Keratinocyte (primary cell): ENCODE measurements at regions not wholly inside any gene's neighbourhood (a gene's known extent, or its start where the extent isn't known, plus 50 kb on each side); places are given as distances from the start of the nearest gene placed in this dataset.

ENCODE experiments used
- DNase-seq: peaks from one replicate; pipeline ENCODE4 v3.0.0-alpha.2; 2011; ENCODE audit warnings: low read depth, missing footprints, low spot score
- FAIRE-seq: peaks from 2 replicates; lab custom pipeline; 2011; peaks lifted over from hg19 to GRCh38; lab: Jason Lieb, UNC
- H2AFZ ChIP-seq: 2 replicates; pipeline ENCODE4 v1.6.0; 2012; ENCODE audit warnings: low read length, control low read depth, inconsistent platforms; ENCODE audit not compliant: control insufficient read depth
- H3K27ac ChIP-seq: 2 replicates; pipeline ENCODE4 v1.5.1; 2011; ENCODE audit warnings: low read length; ENCODE audit not compliant: control insufficient read depth, insufficient read depth
- H3K27me3 ChIP-seq: 3 replicates; pipeline ENCODE4 v1.6.0; 2011; ENCODE audit warnings: low read length; ENCODE audit not compliant: control insufficient read depth, insufficient read depth; ENCODE audit errors: extremely low read depth
- H3K36me3 ChIP-seq, 2 experiments: 2 replicates in 1 of 2; 3 replicates in 1 of 2; pipeline ENCODE4 v1.5.1; 2011; ENCODE audit warnings: low read length in 2 of 2, mild to moderate bottlenecking in 1 of 2; ENCODE audit not compliant: control insufficient read depth in 2 of 2, insufficient read depth in 2 of 2; ENCODE audit errors: extremely low read depth in 1 of 2
- H3K4me1 ChIP-seq: 3 replicates; pipeline ENCODE4 v1.5.1; 2011; ENCODE audit warnings: low read length; ENCODE audit not compliant: control insufficient read depth, insufficient read depth; ENCODE audit errors: extremely low read depth
- H3K4me2 ChIP-seq: 3 replicates; pipeline ENCODE4 v1.6.0; 2011; ENCODE audit warnings: low read depth, low read length; ENCODE audit not compliant: control insufficient read depth, insufficient read depth; ENCODE audit errors: extremely low read depth
- H3K4me3 ChIP-seq, 3 experiments: fragments of 200-600 bp in 1 of 3; sonication (generic) in 1 of 3; 2 replicates in 2 of 3; 3 replicates in 1 of 3; pipeline ENCODE4 v1.5.1; 2011 to 2016; ENCODE audit warnings: low read length in 3 of 3, mild to moderate bottlenecking in 3 of 3, control low read depth in 2 of 3, inconsistent platforms in 1 of 3, low read depth in 1 of 3, mixed read lengths in 1 of 3, mixed run types in 1 of 3, moderate library complexity in 1 of 3; ENCODE audit not compliant: control insufficient read depth in 2 of 3, insufficient read depth in 2 of 3; ENCODE audit errors: extremely low read depth in 1 of 3
- H3K79me2 ChIP-seq: 2 replicates; pipeline ENCODE4 v1.6.0; 2012; ENCODE audit warnings: low read length; ENCODE audit not compliant: control insufficient read depth, insufficient read depth
- H3K9ac ChIP-seq: 3 replicates; pipeline ENCODE4 v1.6.0; 2011; ENCODE audit warnings: low read length; ENCODE audit not compliant: control insufficient read depth, insufficient read depth; ENCODE audit errors: extremely low read depth
- H3K9me1 ChIP-seq: 3 replicates; pipeline ENCODE4 v1.6.0; 2011; ENCODE audit warnings: low read length; ENCODE audit not compliant: control insufficient read depth, insufficient read depth; ENCODE audit errors: extremely low read depth
- H3K9me3 ChIP-seq: 2 replicates; pipeline ENCODE4 v1.5.1; 2012; ENCODE audit warnings: low read depth, low read length; ENCODE audit not compliant: control insufficient read depth
- H4K20me1 ChIP-seq: 3 replicates; pipeline ENCODE4 v1.6.0; 2011; ENCODE audit warnings: low read length; ENCODE audit not compliant: control insufficient read depth, insufficient read depth; ENCODE audit errors: extremely low read depth
- CTCF ChIP-seq, 3 experiments: IDR thresholded peaks in 1 of 3; conservative IDR thresholded peaks in 1 of 3; optimal IDR thresholded peaks in 1 of 3; 2 replicates in 2 of 3; 3 replicates in 1 of 3; pipeline versions ENCODE3 to v1.5.1; 2011; ENCODE audit warnings: low read length in 3 of 3, mild to moderate bottlenecking in 3 of 3, moderate library complexity in 2 of 3, control low read depth in 1 of 3, inconsistent platforms in 1 of 3; ENCODE audit not compliant: insufficient read depth in 2 of 3; ENCODE audit errors: extremely low read depth in 1 of 3
- EZH2 ChIP-seq: IDR thresholded peaks from one replicate; pipeline ENCODE4 v1.6.1; 2012; ENCODE audit warnings: inconsistent platforms, mild to moderate bottlenecking, low read length, moderate library complexity
- dilution Hi-C: fragments of 300-500 bp; cut with MboI; formaldehyde crosslinking; loops from one replicate; pipeline ENCODE4 v1.7.0; 2020; ENCODE audit warnings: low sequenced_read_pairs; ENCODE audit not compliant: extremely low pct_ligation_motif_present

GRCh38 chr1:68624233-68624632 lies 127.4 kb upstream of the DEPDC1 start:
- DNase-seq (no peak), FAIRE-seq (peak; percentile 48)
- H3K4me2 ChIP-seq, result no peak overlapping the region
- H3K36me3 ChIP-seq, result no peaks in the 10 kb centered on the region
- H3K9me1 ChIP-seq, result no peaks in the 10 kb centered on the region
- no peaks in the 10 kb centered on the region for H4K20me1 ChIP-seq
- H3K27ac ChIP-seq, result no peak overlapping the region
- H3K79me2 ChIP-seq, result no peaks in the 10 kb centered on the region
- peaks cover 8% of the 10 kb centered on the region for H3K9me3 ChIP-seq
- H3K9ac ChIP-seq, result no peak overlapping the region
- TF ChIP-seq CTCF (optimal IDR thresholded peaks at IDR 0.05 in 1 of 3, IDR thresholded peaks at IDR 0.05 in 1 of 3, conservative IDR thresholded peaks at IDR 0.05 in 1 of 3; ENCODE audit: extremely low read depth in 1 of 3, insufficient read depth in 2 of 3, low read length in 3 of 3) (no peak), EZH2 (no peak)
- dilution Hi-C loops, result no loop called here
- no peak overlapping the region for H3K4me3 ChIP-seq
- H3K27me3 ChIP-seq, result no peaks in the 10 kb centered on the region
- no peak overlapping the region for H2AFZ ChIP-seq
- peaks cover 4% of the 10 kb centered on the region for H3K4me1 ChIP-seq

- no peaks in the 10 kb centered on the region for H3K79me2 ChIP-seq
- no peak overlapping the region for H2AFZ ChIP-seq
- TF ChIP-seq CTCF (optimal IDR thresholded peaks at IDR 0.05 in 1 of 3, IDR thresholded peaks at IDR 0.05 in 1 of 3, conservative IDR thresholded peaks at IDR 0.05 in 1 of 3; ENCODE audit: extremely low read depth in 1 of 3, insufficient read depth in 2 of 3, low read length in 3 of 3), result no peak
- TF ChIP-seq EZH2, result no peak
- FAIRE-seq (no peak), DNase-seq (no peak)
- H3K4me1 ChIP-seq, result peaks cover 4% of the 10 kb centered on the region
- no peak overlapping the region for H3K4me3 ChIP-seq
- dilution Hi-C loops, result no loop called here
- no peak overlapping the region for H3K4me2 ChIP-seq
- H4K20me1 ChIP-seq, result no peaks in the 10 kb centered on the region
- H3K9ac ChIP-seq, result no peak overlapping the region
- no peaks in the 10 kb centered on the region for H3K9me1 ChIP-seq
- H3K9me3 ChIP-seq, result peaks cover under 1% of the 10 kb centered on the region
- no peaks in the 10 kb centered on the region for H3K36me3 ChIP-seq
- H3K27me3 ChIP-seq, result no peaks in the 10 kb centered on the region
- H3K27ac ChIP-seq, result no peak overlapping the region
These were observed 128.7 kb upstream of the DEPDC1 start for GRCh38 chr1:68625624-68626023.
